Colon (tissue), 2 donors: ENCODE measurements at regions not wholly inside any gene's neighbourhood (a gene's known extent, or its start where the extent isn't known, plus 50 kb on each side); places are given as distances from the start of the nearest gene placed in this dataset.

Experiments used
- FAIRE-seq: peaks from 2 replicates; lab custom pipeline; 2012; peaks lifted over from hg19 to GRCh38; lab: Jason Lieb, UNC
- donor health status: control.
- donor health status: control.

DNA sequence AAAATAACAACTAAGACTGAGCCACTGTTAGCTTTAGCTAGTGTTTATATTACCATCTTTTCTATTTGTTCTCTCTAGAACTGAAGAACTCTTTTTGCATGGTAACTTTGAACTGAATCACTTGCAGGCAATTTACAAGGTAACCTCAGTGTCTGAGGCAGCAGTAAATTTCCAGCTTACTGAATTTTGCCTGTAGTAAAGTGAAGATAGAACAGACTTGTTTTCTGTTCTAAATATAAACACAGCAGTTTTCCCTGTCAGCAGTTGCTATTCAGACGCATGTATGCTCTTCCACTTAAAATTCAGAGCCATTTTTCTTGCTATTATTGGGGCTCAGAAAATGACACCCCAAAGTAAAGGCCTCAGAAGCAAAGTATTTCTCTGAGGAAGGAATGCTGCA, 974.0 kb upstream of the GJE1 start:
- no peak for FAIRE-seq

DNA sequence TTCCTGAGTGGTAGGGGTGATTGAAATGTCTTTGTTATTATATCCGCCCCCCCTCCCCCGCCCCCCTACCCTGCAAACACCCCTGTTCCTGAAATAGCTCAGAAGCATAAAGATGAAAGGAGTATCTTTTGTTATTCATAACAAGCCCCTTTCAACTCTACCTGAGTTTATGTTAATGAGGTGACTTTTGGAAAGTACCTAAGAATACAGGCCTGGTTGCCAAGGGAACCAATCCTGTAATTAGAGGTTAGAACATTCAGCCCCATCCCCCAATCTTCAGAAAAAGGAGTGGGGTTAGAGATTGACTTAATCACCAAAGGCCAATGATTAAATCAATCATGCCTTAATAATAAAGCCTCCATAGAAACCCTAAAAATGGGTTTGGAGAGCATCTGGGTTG, 979.2 kb upstream of the GJE1 start:
- FAIRE-seq: no peak

GRCh38 chr6:141152951-141153350, 979.8 kb upstream of the GJE1 start:
- no peak for FAIRE-seq

- FAIRE-seq: no peak
Observed at GRCh38 chr6:141151710-141152417, 980.9 kb upstream of the GJE1 start.

GRCh38 chr6:141141870-141142269, 990.9 kb upstream of the GJE1 start:
- no peak for FAIRE-seq

- no peak for FAIRE-seq
Observed at GRCh38 chr6:141140905-141141304, 991.8 kb upstream of the GJE1 start.

DNA sequence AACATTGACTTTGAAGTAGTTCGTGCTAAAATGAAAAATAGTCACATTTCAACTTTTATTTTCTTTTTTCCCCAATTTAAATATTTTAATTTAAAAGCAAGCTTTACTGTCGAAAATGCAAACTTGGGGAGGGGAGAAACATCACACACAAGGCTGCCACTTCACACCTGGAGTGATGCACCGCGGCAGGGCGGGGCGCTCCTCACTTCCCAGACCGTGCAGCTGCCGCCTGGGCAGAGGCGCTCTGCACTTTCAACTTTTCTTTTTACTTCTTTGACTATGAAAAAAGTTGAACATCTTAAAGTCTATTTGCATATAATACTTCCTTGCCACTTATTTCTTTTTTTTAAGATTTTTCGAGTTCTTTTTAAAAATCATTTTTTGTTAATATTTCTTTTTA, 993.3 kb upstream of the GJE1 start:
- FAIRE-seq: no peak

GRCh38 chr6:141134723-141135122, 998.0 kb upstream of the GJE1 start:
- FAIRE-seq: no peak

DNA sequence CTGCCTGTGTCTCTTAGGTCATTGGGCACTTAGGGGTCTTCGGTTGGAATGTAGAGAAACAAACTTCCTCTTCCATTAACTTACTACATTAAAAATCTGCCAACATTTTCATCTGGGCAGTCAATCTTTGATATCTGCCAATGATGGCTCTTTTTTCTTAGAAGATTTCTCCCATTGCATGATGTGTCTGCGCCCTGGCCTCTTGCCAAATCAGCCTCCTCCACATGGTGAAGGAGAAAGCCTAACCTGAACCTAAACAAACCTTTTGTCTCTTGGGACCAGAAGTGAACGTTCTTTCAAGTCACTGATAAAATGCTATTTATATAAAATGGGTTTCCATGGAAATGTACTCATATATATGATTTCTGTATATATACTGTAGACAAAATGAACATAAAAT, 998.9 kb upstream of the GJE1 start:
- FAIRE-seq: no peak

GRCh38 chr6:141133346-141133745, 999.4 kb upstream of the GJE1 start:
- no peak for FAIRE-seq

DNA sequence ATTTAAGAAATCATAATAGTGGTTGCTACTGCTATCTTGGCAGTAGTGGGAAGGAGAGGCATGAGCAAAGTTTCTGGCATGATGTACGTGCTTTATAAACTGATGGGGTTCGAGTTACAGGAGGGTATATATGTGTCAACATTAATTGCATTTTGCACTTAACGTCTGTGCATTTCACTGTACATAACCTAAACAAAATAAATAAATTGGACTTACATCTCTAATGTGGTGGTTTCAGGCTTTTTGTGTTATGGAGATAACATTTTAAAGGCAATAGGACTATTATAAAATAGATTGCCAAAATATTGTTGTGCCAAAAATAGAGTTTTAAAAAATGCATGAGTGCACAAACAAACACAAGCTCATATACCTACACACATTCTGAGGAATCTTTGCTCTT, 1001.1 kb upstream of the GJE1 start:
- no peak for FAIRE-seq

GRCh38 chr6:141123497-141123896, 1009.2 kb upstream of the GJE1 start:
- no peak for FAIRE-seq

GRCh38 chr6:141123049-141123448, 1009.7 kb upstream of the GJE1 start:
- no peak for FAIRE-seq

- FAIRE-seq: no peak
Observed at GRCh38 chr6:141118991-141119390, 1013.7 kb upstream of the GJE1 start.

DNA sequence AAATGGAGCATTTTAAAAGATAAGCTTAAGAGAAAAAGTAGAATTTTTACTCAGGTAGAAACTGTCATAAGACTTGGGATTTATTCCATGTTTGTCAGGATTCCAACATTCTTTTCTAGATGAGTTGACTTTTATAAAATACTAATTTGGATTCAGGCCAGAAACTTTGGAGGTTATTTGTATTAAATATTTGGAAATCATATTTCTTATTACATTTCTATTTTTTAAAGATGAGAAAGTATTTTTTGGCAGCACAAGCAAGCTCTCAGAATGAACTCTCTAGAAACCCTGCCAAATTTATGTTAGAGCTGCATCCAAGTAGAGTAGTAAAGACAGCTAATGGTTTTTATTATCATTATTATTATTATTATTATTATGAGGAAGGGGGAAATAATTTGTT, 1014.9 kb upstream of the GJE1 start:
- peak; percentile 51 for FAIRE-seq

DNA sequence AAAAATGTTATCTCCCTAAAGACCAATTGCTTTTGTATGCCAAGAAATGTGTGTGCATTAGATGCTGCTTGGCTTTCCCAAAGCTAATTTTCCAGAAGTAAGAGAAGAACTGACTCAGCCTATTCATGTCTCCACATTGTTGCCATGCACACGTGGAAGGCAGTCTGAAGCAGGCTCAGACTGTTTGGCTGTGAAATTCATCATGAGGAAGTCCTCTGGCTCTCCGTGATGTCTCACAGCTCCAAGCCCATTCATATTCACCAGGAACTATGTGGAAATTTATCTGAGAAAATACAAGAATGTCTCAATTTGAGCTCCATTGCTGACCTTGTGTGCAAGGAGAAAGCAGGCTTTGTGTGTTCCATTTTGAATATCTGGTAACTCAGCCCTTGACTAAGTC, 1022.2 kb upstream of the GJE1 start:
- no peak for FAIRE-seq

- no peak for FAIRE-seq
Observed at GRCh38 chr6:141107591-141108160, 1025.0 kb upstream of the GJE1 start.

GRCh38 chr6:141105481-141105880, 1027.2 kb upstream of the GJE1 start:
- FAIRE-seq: no peak

DNA sequence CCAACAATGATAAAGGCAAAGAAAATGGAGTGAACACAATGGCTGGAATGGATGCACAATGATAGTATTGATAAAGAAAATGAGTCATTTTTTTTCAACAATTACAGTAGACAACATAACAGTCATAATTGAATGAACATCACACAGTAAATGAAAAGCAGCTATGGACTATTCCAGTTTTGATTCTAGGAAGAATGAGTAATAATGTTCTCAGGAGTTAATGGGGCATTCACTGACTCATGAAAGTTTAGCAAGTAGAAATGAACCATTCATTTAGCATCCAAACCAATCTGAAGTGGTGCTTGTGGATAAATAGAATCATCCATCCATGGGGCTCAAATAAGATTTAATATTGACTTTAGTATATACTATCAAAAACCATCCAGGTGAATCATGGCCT, 1029.5 kb upstream of the GJE1 start:
- no peak for FAIRE-seq

DNA sequence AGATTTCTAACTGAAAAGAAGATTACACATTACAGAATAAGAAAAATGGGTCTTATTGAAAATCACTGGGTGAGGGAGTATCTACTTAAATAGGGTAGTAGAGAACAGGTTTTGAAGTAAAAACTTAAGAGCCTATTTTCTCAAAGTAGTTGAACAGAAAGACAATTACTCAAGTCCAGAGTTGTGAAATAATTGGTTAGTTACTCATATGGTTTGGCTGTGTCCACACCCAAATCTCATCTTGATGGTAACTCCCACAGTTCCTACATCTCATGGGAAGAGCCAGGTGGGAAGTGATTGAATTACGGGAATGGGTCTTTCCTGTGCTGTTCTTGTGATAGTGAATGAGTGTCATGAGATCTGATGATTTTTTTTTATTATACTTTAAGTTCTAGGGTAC, 1035.3 kb upstream of the GJE1 start:
- FAIRE-seq: no peak

DNA sequence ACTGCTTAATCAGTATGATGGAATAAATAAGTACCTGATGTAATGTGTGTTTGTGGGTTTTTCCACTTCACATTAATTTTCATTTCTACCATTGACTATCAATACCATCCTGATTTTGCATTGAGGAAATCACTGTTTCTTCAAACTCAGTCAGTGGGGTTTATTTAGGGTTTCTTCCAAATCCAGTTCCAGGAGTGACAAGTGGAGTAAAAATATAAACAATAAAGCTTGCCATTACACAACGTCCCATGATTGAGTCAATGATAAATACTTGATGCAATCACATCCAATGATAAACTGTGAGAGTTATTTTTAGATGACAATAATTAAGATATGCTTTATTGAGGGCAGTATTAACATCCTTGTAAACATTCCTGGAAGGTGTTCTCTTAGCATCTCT, 1037.4 kb upstream of the GJE1 start:
- no peak for FAIRE-seq

DNA sequence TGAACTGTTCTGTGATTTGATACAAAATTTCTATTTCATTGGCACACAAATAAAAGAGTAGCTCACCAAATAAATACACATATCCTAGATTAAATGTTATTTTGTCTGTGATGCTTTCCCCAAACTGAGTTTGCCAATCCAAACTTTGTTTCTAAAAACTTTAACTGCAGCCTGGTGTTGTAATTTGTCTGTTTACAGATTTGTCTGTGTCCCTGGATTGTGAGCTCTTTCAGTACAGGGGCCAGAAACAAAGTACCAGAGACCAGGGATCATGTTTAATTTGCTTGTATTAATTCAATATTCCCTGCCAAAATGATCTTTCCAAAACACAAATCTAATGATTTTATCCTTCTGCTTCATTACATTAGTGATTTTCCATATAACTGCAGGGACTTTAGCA, 1044.6 kb upstream of the GJE1 start:
- no peak for FAIRE-seq

GRCh38 chr6:141077355-141078333, 1055.1 kb upstream of the GJE1 start:
- no peak for FAIRE-seq
